ENCODE measurements at regions not wholly inside any gene's neighbourhood (a gene's known extent, or its start where the extent isn't known, plus 50 kb on each side); places are given as distances from the start of the nearest gene placed in this dataset.
"Not testable (repeated sequence)": the region's sequence is repeated elsewhere in the genome, so short reads cannot be mapped to it uniquely, and the experiment has no call there.

DNA sequence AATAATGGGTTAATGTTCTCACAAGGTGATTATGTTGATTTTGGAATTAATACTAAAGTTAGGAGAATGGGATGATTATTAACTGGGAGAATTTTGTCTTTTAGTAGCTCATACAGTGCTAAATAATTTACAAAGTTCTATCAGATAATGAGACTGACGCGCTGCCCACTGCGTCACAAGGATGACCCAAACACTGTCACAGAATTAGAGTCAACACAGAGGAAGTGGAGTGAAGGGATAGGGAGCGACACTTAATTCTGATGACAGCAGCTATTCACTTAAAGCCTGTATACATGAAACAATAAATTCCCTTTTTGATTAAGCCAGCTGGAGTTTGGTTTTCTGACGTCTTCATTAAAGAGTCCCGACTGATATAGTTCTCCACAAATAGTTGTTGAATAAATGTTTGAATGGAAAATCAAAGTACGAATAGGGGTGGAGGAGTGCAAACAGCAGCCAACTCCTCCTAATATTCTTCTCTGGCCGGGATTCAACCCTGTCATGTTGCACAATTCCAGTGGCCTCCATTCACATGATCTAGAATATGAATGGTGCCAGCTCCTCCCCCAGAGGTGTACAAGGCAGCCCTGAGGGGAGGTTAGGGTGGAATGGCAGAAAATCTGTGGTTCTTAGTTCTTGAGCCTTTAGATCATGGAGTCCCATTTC lies 140.3 kb downstream of the PCSK1 start:
- no peak overlapping the region for H3K4me3 ChIP-seq (ENCODE audit: low read length)
- no peak overlapping the region for H3K9ac ChIP-seq (ENCODE audit: low read depth, low read length)
- H3K4me1 ChIP-seq (ENCODE audit: insufficient read depth, low read length) = no peaks in the 10 kb centered on the region; the same call in 1 of the 2 replicates
- H3K36me3 ChIP-seq (ENCODE audit: insufficient read depth, low read depth, low read length) = no peaks in the 10 kb centered on the region
- no peaks in the 10 kb centered on the region for H3K27me3 ChIP-seq (ENCODE audit: insufficient read depth, low read length)
- H3K27ac ChIP-seq (ENCODE audit: low read length) = no peak overlapping the region
- no peaks in the 10 kb centered on the region for H3K9me3 ChIP-seq (ENCODE audit: insufficient read depth, low read depth, low read length)

GRCh38 chr5:96289287-96289686 lies 143.8 kb downstream of the PCSK1 start:
- H3K27me3 ChIP-seq (ENCODE audit: insufficient read depth, low read length); H3K9me3 ChIP-seq (ENCODE audit: insufficient read depth, low read depth, low read length); H3K9ac ChIP-seq (ENCODE audit: low read depth, low read length); H3K4me3 ChIP-seq (ENCODE audit: low read length); H3K27ac ChIP-seq (ENCODE audit: low read length); H3K36me3 ChIP-seq (ENCODE audit: insufficient read depth, low read depth, low read length): not testable (repeated sequence)
- peaks cover 18% of the 10 kb centered on the region; the same call in 1 of the 2 replicates for H3K4me1 ChIP-seq (ENCODE audit: insufficient read depth, low read length)

DNA sequence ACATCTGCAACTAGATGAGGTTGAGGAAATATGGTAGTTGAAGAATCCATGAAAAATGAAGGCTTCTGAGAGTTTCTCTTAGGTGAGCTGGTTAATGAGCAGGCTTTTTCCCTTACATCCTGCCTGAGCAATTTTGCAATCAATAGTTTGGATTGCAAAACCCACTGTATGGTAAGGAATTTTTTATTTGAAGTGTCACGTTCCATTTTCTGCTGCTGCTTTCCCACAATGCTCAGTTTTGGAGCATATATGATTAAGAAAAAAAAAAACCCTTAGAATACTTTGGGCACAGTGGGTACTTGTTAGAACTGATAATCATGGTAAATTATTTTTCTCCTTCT lies 144.2 kb downstream of the PCSK1 start:
- Histone ChIP-seq H3K4me1 (ENCODE audit: insufficient read depth, low read length) (peaks cover 18% of the 10 kb centered on the region; the same call in 1 of the 2 replicates), H3K9ac (ENCODE audit: low read depth, low read length) (no peak overlapping the region), H3K27ac (ENCODE audit: low read length) (no peak overlapping the region), H3K9me3 (ENCODE audit: insufficient read depth, low read depth, low read length) (no peaks in the 10 kb centered on the region), H3K27me3 (ENCODE audit: insufficient read depth, low read length) (no peaks in the 10 kb centered on the region), H3K4me3 (ENCODE audit: low read length) (no peak overlapping the region), H3K36me3 (ENCODE audit: insufficient read depth, low read depth, low read length) (no peaks in the 10 kb centered on the region)

GRCh38 chr5:96288166-96288844 lies 144.7 kb downstream of the PCSK1 start:
- peaks cover 18% of the 10 kb centered on the region; the same call in 1 of the 2 replicates for H3K4me1 ChIP-seq (ENCODE audit: insufficient read depth, low read length)
- no peak overlapping the region for H3K27ac ChIP-seq (ENCODE audit: low read length)
- no peak overlapping the region for H3K9ac ChIP-seq (ENCODE audit: low read depth, low read length)
- no peaks in the 10 kb centered on the region for H3K9me3 ChIP-seq (ENCODE audit: insufficient read depth, low read depth, low read length)
- H3K36me3 ChIP-seq (ENCODE audit: insufficient read depth, low read depth, low read length) = no peaks in the 10 kb centered on the region
- H3K27me3 ChIP-seq (ENCODE audit: insufficient read depth, low read length) = no peaks in the 10 kb centered on the region
- H3K4me3 ChIP-seq (ENCODE audit: low read length) = no peak overlapping the region

- H3K9me3 ChIP-seq (ENCODE audit: insufficient read depth, low read depth, low read length) = no peaks in the 10 kb centered on the region
These were observed 145.9 kb downstream of the PCSK1 start for GRCh38 chr5:96287136-96287535.

DNA sequence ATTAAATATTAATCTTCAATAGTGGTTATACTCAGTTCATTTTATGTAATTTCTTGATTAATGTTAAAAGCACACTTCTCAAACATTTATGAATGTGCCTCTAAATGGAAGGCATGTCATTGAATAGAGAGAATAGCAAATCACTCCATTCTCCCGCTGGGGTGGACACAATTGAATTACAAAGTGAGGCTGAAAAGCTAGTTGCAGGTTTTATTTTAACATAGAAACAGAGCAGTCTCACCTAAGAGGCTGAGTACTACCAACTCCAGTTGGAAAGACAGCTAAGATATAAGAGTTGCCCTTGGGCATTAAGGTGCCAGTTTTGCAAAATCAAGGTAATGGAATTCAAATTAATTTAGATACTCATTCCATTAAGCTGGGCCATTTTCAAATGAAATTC lies 147.2 kb downstream of the PCSK1 start:
- H3K9me3 ChIP-seq (ENCODE audit: insufficient read depth, low read depth, low read length) = no peaks in the 10 kb centered on the region
- H3K9ac ChIP-seq (ENCODE audit: low read depth, low read length) = no peak overlapping the region
- H3K4me1 ChIP-seq (ENCODE audit: insufficient read depth, low read length) = peaks cover 18% of the 10 kb centered on the region; the same call in 1 of the 2 replicates
- H3K36me3 ChIP-seq (ENCODE audit: insufficient read depth, low read depth, low read length) = no peaks in the 10 kb centered on the region
- H3K27ac ChIP-seq (ENCODE audit: low read length) = no peak overlapping the region
- no peaks in the 10 kb centered on the region for H3K27me3 ChIP-seq (ENCODE audit: insufficient read depth, low read length)
- no peak overlapping the region for H3K4me3 ChIP-seq (ENCODE audit: low read length)

More at GRCh38 chr5:96287136-96287535, 145.9 kb downstream of the PCSK1 start:
- Histone ChIP-seq H3K36me3 (ENCODE audit: insufficient read depth, low read depth, low read length) (no peaks in the 10 kb centered on the region), H3K4me1 (ENCODE audit: insufficient read depth, low read length) (peaks cover 18% of the 10 kb centered on the region; the same call in 1 of the 2 replicates), H3K27ac (ENCODE audit: low read length) (no peak overlapping the region), H3K4me3 (ENCODE audit: low read length) (no peak overlapping the region), H3K27me3 (ENCODE audit: insufficient read depth, low read length) (no peaks in the 10 kb centered on the region), H3K9ac (ENCODE audit: low read depth, low read length) (no peak overlapping the region)

- Histone ChIP-seq H3K4me1 (ENCODE audit: insufficient read depth, low read length) (peaks cover 18% of the 10 kb centered on the region; the same call in 1 of the 2 replicates), H3K36me3 (ENCODE audit: insufficient read depth, low read depth, low read length) (no peaks in the 10 kb centered on the region), H3K27ac (ENCODE audit: low read length) (no peak overlapping the region), H3K9me3 (ENCODE audit: insufficient read depth, low read depth, low read length) (no peaks in the 10 kb centered on the region), H3K9ac (ENCODE audit: low read depth, low read length) (no peak overlapping the region), H3K27me3 (ENCODE audit: insufficient read depth, low read length) (no peaks in the 10 kb centered on the region), H3K4me3 (ENCODE audit: low read length) (no peak overlapping the region)
These were observed 148.2 kb downstream of the PCSK1 start for GRCh38 chr5:96284727-96285389.

GRCh38 chr5:96283589-96283988 lies 149.5 kb downstream of the PCSK1 start:
- Histone ChIP-seq H3K36me3 (ENCODE audit: insufficient read depth, low read depth, low read length) (no peaks in the 10 kb centered on the region), H3K9ac (ENCODE audit: low read depth, low read length) (no peak overlapping the region), H3K27ac (ENCODE audit: low read length) (no peak overlapping the region), H3K4me3 (ENCODE audit: low read length) (no peak overlapping the region), H3K4me1 (ENCODE audit: insufficient read depth, low read length) (peaks cover 18% of the 10 kb centered on the region; the same call in 1 of the 2 replicates), H3K9me3 (ENCODE audit: insufficient read depth, low read depth, low read length) (no peaks in the 10 kb centered on the region), H3K27me3 (ENCODE audit: insufficient read depth, low read length) (no peaks in the 10 kb centered on the region)

DNA sequence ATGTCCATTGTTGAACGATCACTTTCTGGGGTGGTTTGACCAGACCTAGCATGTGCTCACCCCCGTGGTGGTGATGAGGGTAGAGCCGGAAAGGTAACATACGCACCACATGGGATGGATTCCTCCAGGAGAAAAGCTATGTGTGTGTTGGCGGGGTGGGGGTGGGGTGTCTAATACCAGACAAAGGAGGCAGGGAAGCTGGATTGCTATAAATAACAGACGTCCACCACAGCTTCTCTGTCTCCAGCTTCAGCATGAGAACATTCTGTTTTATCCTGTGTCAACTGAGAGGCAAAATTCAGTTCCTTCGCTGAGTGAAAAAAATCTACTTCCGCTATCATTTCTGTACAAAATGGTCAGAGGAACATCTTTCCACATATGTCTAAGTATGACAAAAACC lies 151.0 kb downstream of the PCSK1 start:
- H3K9ac ChIP-seq (ENCODE audit: low read depth, low read length) = no peak overlapping the region
- H3K27me3 ChIP-seq (ENCODE audit: insufficient read depth, low read length) = no peaks in the 10 kb centered on the region
- no peak overlapping the region for H3K4me3 ChIP-seq (ENCODE audit: low read length)
- no peaks in the 10 kb centered on the region for H3K36me3 ChIP-seq (ENCODE audit: insufficient read depth, low read depth, low read length)
- no peak overlapping the region for H3K27ac ChIP-seq (ENCODE audit: low read length)
- H3K4me1 ChIP-seq (ENCODE audit: insufficient read depth, low read length) = peaks cover 15% of the 10 kb centered on the region; the same call in 1 of the 2 replicates
- H3K9me3 ChIP-seq (ENCODE audit: insufficient read depth, low read depth, low read length) = no peaks in the 10 kb centered on the region

DNA sequence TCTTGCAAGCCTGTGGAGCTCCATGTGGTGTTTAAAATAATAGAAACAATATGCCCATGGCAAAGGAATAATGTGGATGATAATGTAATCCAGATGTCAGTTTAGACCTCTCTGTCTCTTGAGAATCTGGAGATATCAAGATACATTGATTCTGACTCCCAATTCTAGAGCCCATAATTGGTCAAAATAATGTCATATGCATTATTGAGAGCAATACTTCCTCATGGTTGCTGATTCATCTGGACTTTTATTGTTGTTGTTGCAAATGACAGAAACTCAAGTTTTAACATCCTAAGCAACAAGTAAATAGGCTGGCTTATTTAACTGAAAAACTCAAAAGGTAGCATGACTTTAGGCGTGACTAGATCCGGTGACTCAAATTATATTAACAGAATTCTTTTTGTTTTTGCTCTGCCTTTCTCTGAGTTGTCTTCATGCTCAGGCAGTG lies 152.1 kb downstream of the PCSK1 start:
- Histone ChIP-seq H3K4me1 (ENCODE audit: insufficient read depth, low read length) (peaks cover 6% of the 10 kb centered on the region; the same call in 1 of the 2 replicates), H3K4me3 (ENCODE audit: low read length) (no peak overlapping the region), H3K27ac (ENCODE audit: low read length) (no peak overlapping the region), H3K9ac (ENCODE audit: low read depth, low read length) (no peak overlapping the region), H3K36me3 (ENCODE audit: insufficient read depth, low read depth, low read length) (no peaks in the 10 kb centered on the region), H3K27me3 (ENCODE audit: insufficient read depth, low read length) (no peaks in the 10 kb centered on the region), H3K9me3 (ENCODE audit: insufficient read depth, low read depth, low read length) (no peaks in the 10 kb centered on the region)

DNA sequence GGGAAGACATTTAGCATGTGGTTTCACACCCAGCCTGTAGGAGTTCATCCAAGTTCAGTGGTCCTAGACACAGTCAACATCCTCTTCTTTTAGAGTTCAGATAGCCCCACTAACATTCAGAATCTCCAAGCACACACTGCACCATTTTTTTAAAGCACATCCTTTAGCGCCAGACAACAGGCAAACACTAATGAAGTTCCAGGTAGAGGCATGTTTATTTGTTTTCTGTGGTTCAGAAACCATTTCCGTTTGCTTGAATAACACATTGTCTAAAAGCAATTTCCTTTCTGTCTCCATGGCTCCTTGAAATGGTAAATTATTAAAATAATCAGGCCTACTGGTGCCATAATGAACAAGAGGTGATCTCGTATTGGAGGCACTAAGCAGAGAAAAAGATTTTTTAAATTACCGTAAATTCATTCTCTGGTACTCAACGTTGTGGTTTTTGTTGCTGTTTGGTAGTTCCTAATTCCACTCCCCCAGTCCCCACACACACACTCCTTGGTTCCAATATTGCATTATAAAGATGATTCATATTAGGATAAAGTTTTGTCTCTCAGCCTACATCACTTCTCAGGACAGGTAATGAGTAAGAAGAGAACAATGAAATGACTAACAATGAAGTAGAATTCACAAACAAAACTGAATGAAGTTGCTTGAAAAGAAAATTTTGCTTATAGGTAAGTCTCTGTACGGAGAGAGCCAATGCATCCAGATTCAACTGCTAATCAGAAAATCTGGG lies 153.1 kb downstream of the PCSK1 start:
- Histone ChIP-seq H3K4me3 (ENCODE audit: low read length) (no peak overlapping the region), H3K4me1 (ENCODE audit: insufficient read depth, low read length) (no peaks in the 10 kb centered on the region), H3K27me3 (ENCODE audit: insufficient read depth, low read length) (no peaks in the 10 kb centered on the region), H3K9ac (ENCODE audit: low read depth, low read length) (no peak overlapping the region), H3K27ac (ENCODE audit: low read length) (no peak overlapping the region), H3K9me3 (ENCODE audit: insufficient read depth, low read depth, low read length) (no peaks in the 10 kb centered on the region), H3K36me3 (ENCODE audit: insufficient read depth, low read depth, low read length) (no peaks in the 10 kb centered on the region)
